HFFc6 (cell line): ENCODE measurements at regions not wholly inside any gene's neighbourhood (a gene's known extent, or its start where the extent isn't known, plus 50 kb on each side); places are given as distances from the start of the nearest gene placed in this dataset.

ENCODE experiments used
- DNase-seq: peaks from one replicate; pipeline ENCODE4 v3.0.0-alpha.2; 2018
- H3K27ac Mint-ChIP-seq: 2 replicates; pipeline ENCODE4 v1.8.0; 2020; ENCODE audit warnings: mild to moderate bottlenecking, mixed read lengths
- H3K27me3 Mint-ChIP-seq: 2 replicates; pipeline ENCODE4 v1.8.0; 2021; ENCODE audit warnings: mild to moderate bottlenecking, moderate library complexity, mixed read lengths; ENCODE audit not compliant: insufficient read depth
- H3K36me3 Mint-ChIP-seq: 2 replicates; pipeline ENCODE4 v1.8.0; 2021; ENCODE audit warnings: low read depth, mixed read lengths
- H3K4me1 Mint-ChIP-seq: 2 replicates; pipeline ENCODE4 v1.8.0; 2020; ENCODE audit warnings: low read depth, mixed read lengths
- H3K4me3 Mint-ChIP-seq: 2 replicates; pipeline ENCODE4 v1.8.0; 2020; ENCODE audit warnings: mild to moderate bottlenecking, moderate library complexity, mixed read lengths
- H3K9me3 Mint-ChIP-seq: 2 replicates; pipeline ENCODE4 v1.8.0; 2020; ENCODE audit warnings: mild to moderate bottlenecking, mixed read lengths
- TF ChIP-seq, protein P1 (sequence below): fragments of 200-600 bp; sonication (generic); IDR thresholded peaks from 2 replicates; pipeline ENCODE4 v1.5.0; 2021; ENCODE audit warnings: antibody characterized with exemption, mild to moderate bottlenecking

DNA sequence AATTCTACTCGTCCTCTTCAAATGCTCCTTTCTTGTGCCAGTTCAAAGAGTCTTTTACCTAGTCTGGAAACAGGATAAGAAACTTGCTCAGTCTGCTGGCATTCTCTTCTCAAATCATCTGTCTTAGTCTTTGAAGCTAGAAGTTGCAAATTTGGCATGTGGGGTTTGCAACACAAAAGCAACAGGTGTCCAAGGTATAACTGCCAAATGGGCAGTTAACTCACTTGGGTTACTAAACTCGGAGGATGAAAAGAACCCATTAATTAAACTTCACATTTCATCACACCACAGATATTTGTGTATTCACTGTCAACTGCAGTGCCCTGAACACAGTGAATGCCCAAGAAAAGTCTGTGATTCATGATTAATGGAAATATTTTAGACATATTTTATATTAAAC is 108.0 kb upstream of the TARS1 start:
- Mint-ChIP-seq H3K9me3 (no peaks in the 10 kb centered on the region), H3K27me3 (no peaks in the 10 kb centered on the region; the same call in 1 of the 2 replicates), H3K4me3 (no peak overlapping the region), H3K36me3 (no peaks in the 10 kb centered on the region; the same call in 1 of the 2 replicates), H3K4me1 (peaks cover 24% of the 10 kb centered on the region), H3K27ac (no peak overlapping the region)
- DNase-seq: no peak
- TF ChIP-seq, protein P1, sequence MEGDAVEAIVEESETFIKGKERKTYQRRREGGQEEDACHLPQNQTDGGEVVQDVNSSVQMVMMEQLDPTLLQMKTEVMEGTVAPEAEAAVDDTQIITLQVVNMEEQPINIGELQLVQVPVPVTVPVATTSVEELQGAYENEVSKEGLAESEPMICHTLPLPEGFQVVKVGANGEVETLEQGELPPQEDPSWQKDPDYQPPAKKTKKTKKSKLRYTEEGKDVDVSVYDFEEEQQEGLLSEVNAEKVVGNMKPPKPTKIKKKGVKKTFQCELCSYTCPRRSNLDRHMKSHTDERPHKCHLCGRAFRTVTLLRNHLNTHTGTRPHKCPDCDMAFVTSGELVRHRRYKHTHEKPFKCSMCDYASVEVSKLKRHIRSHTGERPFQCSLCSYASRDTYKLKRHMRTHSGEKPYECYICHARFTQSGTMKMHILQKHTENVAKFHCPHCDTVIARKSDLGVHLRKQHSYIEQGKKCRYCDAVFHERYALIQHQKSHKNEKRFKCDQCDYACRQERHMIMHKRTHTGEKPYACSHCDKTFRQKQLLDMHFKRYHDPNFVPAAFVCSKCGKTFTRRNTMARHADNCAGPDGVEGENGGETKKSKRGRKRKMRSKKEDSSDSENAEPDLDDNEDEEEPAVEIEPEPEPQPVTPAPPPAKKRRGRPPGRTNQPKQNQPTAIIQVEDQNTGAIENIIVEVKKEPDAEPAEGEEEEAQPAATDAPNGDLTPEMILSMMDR: no peak

DNA sequence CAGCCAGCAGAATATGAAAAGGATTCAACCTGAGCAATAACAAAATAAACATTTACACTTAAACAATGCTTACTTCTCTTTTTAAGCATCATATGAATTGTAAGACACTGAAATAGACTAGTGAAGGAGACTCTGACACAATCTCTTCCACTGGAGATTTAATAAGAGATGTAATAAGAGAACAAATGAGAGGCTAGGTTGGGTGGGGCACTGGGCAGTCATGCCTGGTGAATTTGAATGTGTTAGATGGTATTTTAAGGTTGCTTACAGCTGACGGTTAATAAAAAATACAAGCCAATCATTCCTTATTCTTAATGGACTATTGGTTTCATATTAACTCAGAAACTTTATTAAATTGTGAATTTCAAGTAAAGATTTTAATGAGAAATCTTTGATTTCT is 105.9 kb upstream of the TARS1 start:
- H3K27me3 Mint-ChIP-seq: no peaks in the 10 kb centered on the region
- H3K27ac Mint-ChIP-seq: no peak overlapping the region
- no peaks in the 10 kb centered on the region; the same call in 1 of the 2 replicates for H3K36me3 Mint-ChIP-seq
- no peak overlapping the region for H3K4me3 Mint-ChIP-seq
- peaks cover 43% of the 10 kb centered on the region for H3K4me1 Mint-ChIP-seq
- no peak for DNase-seq
- TF ChIP-seq, protein P1: no peak
- no peaks in the 10 kb centered on the region for H3K9me3 Mint-ChIP-seq

GRCh38 chr5:33336891-33337636 is 103.7 kb upstream of the TARS1 start:
- H3K4me1 Mint-ChIP-seq: peaks cover 53% of the 10 kb centered on the region

DNA sequence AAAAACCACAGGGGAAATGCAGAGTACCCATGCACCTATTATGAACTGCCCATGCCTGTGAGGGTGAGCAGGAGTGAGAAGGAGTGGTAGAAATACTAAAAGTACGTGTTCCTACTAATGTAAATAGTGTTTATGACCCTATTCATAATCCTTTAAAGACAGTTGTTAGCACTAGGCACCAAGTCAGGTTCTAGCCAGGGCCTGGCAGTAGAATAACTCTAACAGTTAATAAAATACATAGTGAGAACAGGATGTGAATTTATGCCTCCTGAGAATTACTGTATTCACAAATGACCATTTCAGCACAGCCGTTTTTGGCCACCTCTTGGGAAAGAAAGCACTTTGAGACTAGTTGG is 103.2 kb upstream of the TARS1 start:
- Mint-ChIP-seq H3K27me3 (no peaks in the 10 kb centered on the region), H3K4me1 (peaks cover 59% of the 10 kb centered on the region), H3K36me3 (no peaks in the 10 kb centered on the region; the same call in 1 of the 2 replicates), H3K27ac (no peak overlapping the region), H3K4me3 (no peak overlapping the region), H3K9me3 (peaks cover 4% of the 10 kb centered on the region; the same call in 1 of the 2 replicates)
- TF ChIP-seq, protein P1: no peak
- no peak for DNase-seq

More at GRCh38 chr5:33336891-33337636, 103.7 kb upstream of the TARS1 start:
- Mint-ChIP-seq H3K27ac (no peak overlapping the region), H3K36me3 (no peaks in the 10 kb centered on the region; the same call in 1 of the 2 replicates), H3K27me3 (no peaks in the 10 kb centered on the region), H3K9me3 (peaks cover 4% of the 10 kb centered on the region; the same call in 1 of the 2 replicates), H3K4me3 (no peak overlapping the region)
- TF ChIP-seq, protein P1: no peak
- no peak for DNase-seq

- no peak overlapping the region for H3K27ac Mint-ChIP-seq
- H3K27me3 Mint-ChIP-seq: no peaks in the 10 kb centered on the region
- TF ChIP-seq, protein P1: peak; percentile 26; the same call in 1 of the 2 replicates
- DNase-seq: no peak
- H3K4me1 Mint-ChIP-seq: peaks cover 68% of the 10 kb centered on the region
- no peak overlapping the region for H3K4me3 Mint-ChIP-seq
- peaks cover 4% of the 10 kb centered on the region; the same call in 1 of the 2 replicates for H3K9me3 Mint-ChIP-seq
- no peaks in the 10 kb centered on the region; the same call in 1 of the 2 replicates for H3K36me3 Mint-ChIP-seq
Observed at GRCh38 chr5:33338336-33339110, 102.2 kb upstream of the TARS1 start.
